G401 (cell line): ENCODE measurements at regions not wholly inside any gene's neighbourhood (a gene's known extent, or its start where the extent isn't known, plus 50 kb on each side); places are given as distances from the start of the nearest gene placed in this dataset.

Experiments used
- DNase-seq: peaks from one replicate; pipeline ENCODE4 v3.0.0-alpha.2; 2015; ENCODE audit warnings: low spot score
- in situ Hi-C: cut with HindIII; loops from 2 replicates; pipeline ENCODE4 v1.10.0; 2016; ENCODE audit warnings: low sequenced_read_pairs, mixed read lengths

DNA sequence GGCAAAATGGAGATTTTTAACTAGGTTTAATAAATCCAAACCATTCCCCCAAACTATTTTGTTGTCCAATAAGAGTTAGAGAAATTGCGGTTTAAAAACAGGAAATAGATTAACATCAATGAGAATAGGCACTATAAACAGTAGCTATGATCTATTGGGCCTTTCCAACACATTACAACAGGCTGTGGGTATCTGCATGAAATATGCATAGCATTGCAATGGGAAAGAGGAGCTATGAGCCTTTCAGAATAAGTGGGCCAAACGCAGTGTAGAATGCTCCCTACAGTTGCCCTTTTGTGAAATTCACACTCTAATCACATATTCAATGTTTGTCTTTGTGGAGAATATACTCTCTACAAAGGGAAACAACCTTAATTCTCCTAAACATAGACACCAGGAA is 305.5 kb upstream of the PRMT6 start:
- no peak for DNase-seq
- in situ Hi-C loops, result no loop called here

DNA sequence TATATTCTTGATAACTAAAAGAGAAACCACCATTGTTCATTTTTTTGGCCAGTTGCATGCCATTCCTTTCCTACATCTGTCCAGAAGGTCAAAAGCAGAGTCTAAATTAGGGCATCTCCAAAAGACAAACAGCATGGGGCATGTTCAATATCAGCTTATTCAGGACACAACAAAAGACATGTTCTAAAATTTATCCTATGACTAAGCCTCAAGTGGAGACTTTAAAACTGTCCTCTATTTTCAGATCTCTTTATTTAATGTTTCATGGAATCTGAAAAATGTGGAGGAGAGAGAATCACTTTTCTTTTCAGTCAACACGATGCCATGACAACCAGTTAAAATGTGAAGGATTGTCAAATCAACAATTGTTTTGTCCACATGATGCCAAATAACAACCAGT is 303.4 kb upstream of the PRMT6 start:
- in situ Hi-C loops, result no loop called here
- peak; percentile 57 for DNase-seq

DNA sequence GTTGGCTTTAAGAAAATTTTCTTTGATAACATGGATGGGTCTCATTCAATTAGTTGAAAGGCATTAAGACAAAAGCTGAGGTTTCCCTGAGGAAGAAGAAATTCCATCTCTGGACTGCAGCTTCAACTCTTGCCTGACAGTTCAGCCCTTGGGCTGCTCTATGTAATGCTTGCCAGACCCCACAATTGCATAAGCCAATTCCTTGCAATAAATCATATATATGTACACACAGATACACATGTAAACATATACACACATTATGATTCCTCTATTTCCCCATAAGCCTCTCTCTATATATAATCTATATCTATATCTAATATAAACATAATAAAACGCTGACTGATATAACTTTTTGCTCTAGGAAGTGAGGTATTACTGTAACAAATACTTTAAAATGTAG is 301.5 kb upstream of the PRMT6 start:
- in situ Hi-C loops, result no loop called here
- DNase-seq, result no peak

DNA sequence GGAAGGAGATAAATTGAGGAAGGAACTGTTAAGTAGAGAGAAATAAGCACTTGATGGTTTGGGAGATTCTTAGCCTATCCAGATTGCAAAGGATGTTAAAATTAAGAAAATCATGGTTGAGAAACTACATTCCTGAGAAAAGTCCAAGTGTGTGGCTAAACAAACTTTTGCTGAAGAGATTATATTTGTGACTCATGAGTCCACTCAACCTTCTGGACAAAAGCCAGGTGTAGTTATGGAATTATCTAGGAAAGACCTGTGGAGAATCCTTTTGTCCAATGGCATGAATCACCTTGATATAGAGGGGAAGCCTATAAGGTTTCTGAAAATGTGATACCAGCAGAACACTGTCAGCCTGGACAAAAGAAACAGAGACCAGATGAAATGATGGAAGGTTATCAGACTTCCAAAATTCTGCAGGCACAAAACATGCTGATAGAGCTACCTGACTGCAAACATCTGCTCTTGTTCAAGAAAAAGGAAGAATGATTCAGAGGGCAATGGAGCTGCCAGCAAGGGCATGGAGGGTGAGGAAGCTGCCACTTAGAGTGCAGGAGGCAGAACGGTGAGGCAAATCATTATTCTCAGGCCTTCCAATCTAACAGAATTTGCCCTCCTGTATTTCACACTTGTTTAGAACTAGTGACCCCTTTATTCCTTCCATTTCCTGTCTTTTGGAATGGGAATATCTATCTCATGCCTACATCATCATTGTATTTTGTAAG is 300.6 kb upstream of the PRMT6 start:
- in situ Hi-C loops, result no loop called here
- DNase-seq, result peak; percentile 35

DNA sequence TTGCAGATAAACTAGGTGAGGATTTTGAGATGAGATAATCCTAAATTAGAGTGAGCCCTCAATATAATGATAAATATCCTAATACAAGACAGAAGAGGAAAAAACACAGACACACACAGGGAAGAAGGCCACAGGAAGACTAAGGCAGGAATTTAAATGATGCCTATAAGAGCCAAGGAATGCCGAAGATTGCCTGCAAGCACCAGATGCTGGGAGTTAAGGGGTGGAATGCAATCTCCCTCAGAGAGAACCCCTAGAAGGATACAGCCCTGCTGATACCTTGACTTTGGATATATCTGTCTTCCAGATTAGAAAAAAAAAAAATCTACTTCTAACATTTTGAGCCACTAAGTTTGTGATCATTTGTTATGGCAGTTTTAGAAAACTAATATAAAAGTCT is 299.7 kb upstream of the PRMT6 start:
- no peak for DNase-seq
- in situ Hi-C loops, result no loop called here

DNA sequence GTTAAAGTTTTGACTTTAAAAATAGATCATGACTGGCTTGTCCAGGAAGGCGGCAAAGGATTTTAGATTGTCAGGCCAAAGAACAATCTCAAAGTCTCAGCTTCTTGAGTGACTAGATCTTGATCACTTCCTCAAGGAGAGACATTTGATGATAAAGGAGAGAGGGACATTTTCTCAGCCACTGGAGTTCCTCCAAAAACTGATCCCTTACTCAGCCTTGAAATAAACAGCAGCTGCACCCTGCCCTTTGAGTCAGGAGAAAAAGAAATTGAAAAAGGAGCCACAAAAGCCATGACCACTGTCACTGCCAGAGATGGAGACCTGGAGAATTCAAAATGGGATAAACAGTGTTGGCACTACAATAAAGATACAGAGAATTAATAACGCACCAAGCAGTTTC is 288.4 kb upstream of the PRMT6 start:
- in situ Hi-C loops, result no loop called here
- DNase-seq, result no peak

DNA sequence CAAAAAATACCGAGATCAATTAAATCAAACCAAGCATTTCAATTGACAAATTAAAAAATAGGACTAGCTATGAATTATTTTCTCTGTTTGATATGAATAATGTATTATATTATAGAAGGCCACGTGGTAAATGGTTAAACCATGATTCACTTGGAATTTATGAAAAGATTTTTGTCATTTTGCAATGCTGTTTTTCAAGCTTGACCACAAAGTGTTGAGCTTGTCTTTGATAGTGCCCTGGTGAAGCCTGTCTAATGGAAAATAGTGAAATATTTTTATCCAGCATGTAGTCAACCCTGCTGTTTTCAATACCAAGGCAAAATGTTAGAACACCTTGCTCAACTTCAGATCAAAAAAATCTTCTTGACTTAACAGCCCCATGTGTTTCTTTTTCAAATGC is 288.0 kb upstream of the PRMT6 start:
- no peak for DNase-seq
- in situ Hi-C loops, result no loop called here

DNA sequence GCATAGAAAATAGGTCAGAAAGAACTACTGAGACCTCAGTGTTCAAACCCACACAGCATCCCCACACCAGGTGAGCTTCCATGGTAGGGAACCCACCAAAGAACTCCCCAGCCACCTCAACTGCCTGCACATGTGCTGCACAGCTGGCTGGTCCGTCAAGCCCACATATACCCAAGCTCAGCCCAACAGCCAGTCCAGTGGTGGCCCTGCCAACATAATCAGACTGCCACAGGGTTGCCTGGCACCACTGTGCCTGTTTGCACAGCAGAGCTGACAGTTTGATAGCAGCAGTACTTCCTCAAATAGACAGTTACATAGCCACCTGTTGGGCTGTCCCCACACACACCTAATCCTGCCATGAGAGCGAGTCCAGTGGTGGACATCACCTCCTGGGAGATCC is 283.3 kb upstream of the PRMT6 start:
- no peak for DNase-seq
- in situ Hi-C loops, result no loop called here

DNA sequence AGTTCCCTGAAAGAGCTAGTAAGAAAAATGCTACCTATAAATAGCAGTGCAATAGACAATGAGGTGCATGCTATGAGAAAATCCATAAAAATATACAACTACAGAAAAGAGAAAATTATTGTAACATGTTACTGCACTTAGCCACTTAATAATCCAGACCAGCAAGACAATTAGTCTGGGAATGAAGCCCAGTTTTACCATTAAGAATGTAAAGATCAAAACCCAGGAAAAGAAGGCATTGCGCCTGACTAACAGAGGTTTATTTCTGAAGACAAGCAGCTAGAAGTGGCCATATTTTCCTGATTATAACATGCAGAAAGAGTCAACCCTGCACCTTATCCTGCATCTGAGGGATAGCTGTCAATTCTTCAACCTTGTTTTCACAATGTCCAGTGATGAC is 276.4 kb upstream of the PRMT6 start:
- DNase-seq, result no peak
- in situ Hi-C loops, result no loop called here

DNA sequence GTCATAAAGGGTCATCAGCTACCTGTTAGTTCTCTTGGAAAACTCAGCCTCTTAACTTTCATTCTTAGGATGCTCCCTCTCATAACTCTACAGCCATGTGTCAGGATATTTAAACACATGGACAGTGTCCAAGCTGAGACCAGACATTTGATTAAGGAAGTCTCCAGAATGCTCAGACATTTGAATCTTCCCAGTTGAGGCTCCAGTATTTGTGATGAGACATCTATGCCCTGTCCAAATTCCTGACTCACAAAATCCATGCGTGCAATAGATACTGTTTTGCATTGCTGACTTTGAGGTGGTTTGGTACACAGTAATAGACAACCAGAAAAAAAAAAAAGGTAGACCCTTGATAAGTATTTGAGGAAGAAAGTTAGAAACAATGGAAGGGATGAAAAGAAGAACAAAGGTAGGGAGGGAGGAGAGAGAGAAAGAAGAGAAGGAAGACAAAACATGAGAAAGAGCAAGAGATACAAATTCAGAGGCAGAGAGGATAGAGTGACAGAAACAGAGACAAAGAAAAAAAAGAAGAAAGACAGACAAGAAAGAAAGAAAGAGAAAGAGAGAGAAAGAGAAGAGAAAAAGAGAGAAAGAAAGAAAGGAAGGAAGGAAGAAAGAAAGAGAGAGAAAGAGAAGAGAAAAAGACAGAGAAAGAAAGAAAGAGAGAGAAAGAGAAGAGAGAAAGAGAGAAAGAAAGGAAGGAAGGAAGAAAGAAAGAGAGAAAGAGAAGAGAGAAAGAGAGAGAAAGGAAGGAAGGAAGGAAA is 275.5 kb upstream of the PRMT6 start:
- no peak for DNase-seq
- in situ Hi-C loops, result no loop called here

DNA sequence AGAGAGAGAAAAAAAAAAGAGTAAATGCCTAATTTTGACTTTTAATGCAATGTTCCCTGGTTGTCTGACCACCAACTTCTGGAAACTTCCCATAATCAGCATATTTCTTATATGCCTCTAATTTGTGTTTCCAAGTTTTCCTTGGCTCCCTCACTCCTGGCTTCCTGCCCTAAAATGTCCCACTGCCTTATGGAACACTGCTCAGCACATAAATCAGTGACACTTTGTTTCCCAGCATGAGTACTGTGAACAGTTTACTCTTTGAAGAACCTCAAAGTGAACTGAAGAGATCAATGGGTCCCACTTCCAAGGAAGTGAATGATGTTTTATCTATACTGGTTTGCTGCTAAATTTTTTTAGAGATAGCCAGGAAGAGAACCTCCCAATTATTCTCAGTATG is 271.3 kb upstream of the PRMT6 start:
- in situ Hi-C loops, result no loop called here

DNA sequence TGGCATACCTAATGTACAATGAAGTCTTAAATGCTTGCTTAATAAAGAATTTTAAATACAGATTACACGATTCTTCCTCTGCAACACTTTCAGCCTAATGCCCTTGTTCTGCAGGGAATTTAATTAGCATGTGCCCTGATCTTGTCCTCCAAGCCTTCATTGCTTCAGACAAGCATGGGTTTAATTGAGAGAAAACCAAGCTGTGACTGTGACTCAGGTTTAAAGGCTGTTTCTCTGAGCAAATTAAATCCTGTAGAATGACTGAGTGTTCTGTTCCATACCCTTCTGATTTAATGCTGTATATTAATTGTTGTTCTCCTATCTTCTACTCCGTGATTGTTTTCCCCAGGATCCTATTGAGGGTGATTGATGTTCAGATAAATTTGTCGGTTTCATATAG is 269.0 kb upstream of the PRMT6 start:
- in situ Hi-C loops, result no loop called here
- peak; percentile 62 for DNase-seq

More for the DNA sequence above, 271.3 kb upstream of the PRMT6 start:
- no peak for DNase-seq

DNA sequence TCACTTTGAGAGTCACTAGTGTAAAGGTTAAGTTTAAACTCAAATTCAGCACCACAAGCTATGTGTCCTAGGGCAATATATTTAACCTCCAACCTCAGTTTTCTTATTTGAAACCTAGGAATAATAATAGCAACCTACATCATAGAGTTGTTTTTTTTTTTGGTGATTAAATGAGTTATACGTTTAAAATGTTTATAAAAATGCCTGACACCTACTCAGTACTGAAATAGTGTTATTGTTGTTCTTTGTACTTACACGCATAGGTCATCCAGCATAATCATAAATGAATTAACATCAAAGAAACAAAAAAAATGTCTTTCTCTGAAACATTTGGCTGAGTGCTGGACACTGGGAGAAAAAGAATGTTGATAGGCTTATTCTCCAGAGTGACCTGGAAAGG is 266.8 kb upstream of the PRMT6 start:
- DNase-seq, result no peak
- in situ Hi-C loops, result no loop called here

DNA sequence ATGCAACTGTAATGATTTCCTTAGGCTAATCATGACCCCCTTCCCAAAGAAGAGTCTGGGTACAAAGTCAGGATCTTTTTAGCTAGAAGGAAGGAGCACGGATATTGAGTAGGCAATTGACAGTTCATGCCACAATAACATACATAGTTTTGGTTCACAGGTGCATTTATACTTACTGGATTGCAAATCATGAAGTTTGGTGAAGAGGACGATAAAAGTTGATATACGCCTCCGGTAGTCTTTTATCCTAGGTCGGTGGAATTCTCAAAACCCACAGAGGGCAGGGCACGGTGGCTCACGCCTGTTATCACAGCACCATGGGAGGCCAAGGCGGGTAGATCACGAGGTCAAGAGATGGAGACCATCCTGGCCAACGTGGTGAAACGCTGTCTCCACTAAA is 265.4 kb upstream of the PRMT6 start:
- in situ Hi-C loops, result no loop called here
- no peak for DNase-seq

DNA sequence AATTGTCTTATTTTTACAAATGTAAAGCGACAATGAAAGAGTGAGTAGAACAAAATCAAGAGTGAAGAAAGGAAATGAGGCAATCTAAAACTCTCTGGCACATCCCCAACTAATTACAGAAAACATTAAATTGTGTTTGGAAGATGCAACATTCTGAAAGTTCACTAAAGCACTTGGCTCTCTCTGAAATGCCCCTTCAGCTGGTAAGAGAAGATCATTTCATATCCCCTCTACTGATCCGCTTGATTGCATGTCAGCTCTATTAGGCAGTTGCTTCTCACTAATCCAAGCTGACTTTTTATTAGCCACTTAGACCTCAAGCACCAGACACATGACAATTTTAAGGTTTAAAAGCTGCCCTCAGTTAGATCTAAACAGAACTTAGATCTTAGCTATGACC is 262.8 kb upstream of the PRMT6 start:
- in situ Hi-C loops, result no loop called here
- DNase-seq, result no peak

DNA sequence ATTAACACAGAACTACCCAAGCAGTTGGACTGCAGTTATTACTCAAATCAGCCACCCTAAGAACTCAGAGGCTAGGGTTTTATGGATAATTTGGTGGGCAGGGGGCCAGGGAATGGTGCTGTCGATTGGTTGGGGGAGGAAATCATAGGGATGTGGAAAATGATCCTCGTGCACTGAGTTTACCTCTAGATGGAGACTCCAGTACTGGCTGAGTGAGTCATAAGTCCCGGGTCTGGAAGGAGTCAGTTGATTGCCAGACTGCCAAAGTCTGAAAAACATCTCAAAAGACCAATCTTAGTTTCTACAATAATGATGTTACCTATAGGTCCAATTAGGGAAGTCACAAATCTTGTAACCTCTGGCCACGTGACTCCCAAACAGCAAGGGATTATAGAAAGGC is 257.5 kb upstream of the PRMT6 start:
- in situ Hi-C loops, result no loop called here

DNA sequence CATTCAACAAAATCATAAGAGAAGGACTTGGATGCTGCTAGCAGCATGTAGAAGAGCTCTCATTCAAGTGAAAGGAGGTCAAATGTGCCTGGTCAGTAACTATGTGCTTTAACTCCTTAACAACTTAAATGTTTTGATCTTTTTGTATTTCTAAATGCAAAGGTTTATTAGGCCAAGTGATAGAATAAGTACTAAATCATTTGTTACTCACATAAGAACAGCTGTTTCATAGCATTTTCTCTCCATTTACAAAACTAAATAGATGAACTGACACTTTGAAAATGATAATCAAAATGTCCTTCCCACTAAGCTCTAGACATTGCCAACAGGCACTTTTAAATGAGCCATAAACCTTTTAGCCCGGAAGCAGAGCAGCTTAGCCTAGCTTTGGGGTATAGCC is 254.3 kb upstream of the PRMT6 start:
- DNase-seq, result no peak
- in situ Hi-C loops, result no loop called here

More for the DNA sequence above, 257.5 kb upstream of the PRMT6 start:
- DNase-seq, result peak; percentile 72

DNA sequence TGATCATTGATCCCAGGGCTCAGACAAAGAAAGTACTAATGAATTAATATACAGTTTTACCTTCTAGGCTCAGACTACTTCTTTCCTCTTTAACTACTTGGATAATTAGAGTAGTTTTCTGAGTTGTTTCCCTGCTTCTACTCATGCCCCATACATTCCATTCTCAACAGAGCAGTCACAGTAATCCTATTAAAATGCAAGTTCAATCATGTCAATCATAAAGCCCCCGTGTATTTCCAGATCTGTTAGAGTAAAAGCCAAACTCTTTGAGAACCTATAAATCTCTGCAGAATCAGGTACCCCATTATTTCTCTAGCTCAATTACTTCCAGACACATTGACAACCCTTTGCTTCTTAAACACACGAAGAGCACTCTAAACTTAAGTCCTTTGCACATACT is 242.1 kb upstream of the PRMT6 start:
- DNase-seq, result peak; percentile 58

DNA sequence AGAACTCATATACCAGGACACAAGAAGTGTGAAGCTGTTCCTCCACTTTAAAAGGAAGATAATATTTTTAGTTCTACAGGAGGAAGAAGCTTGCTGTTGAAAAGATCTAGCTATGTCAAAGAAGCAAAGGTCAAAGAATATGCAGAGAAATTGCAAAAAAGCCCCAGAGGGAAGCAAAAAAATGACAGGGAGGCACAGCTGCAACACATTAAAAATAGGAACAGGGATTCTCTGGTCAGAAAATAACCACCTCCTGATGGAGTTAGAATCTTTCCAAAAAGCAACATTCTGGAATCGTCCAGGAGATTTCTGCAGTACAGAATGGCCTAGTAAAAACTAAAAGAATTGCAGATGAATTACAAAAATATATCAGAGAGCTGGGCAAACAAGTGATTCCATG is 238.9 kb upstream of the PRMT6 start:
- no peak for DNase-seq
- in situ Hi-C loops, result no loop called here

More for the DNA sequence above, 242.1 kb upstream of the PRMT6 start:
- in situ Hi-C loops, result no loop called here

DNA sequence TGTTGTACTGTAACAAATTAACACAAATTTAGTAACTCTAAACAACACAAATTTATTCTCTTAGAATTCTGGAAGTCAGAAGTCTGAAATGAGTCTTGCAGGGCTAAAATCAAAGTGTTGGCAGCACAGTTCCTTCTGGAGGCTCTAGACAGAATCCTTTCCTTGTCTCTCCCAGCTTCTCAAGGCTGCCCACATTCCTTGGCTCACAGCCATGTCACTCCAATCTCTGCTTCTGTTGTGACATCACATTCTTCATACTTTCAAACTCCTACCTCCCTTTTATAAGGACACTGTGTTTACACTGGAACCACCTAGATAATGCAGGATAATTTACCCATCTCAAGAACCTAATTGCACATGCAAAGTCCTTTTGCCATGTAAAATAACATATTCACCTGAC is 225.0 kb upstream of the PRMT6 start:
- no peak for DNase-seq
- in situ Hi-C loops, result no loop called here

DNA sequence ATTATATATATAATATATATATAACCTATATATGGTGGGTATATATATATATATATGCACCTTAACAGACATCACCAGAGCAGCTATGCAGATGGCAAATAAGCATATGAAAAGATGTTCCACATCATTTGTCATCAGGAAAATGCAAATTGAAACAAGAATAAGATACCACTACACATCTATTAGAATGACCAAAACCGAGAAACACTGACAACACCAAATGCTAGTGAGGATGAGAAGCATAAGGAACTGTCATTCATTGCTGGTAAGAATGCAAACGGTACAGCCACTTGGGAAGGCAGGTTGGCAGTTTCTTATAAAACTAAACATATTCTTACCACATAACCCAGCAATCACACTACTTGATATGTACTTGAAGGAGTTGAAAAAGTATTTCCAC is 219.8 kb upstream of the PRMT6 start:
- in situ Hi-C loops, result no loop called here
- no peak for DNase-seq
